Lung (tissue), 11 donors: ENCODE measurements at regions not wholly inside any gene's neighbourhood (a gene's known extent, or its start where the extent isn't known, plus 50 kb on each side); places are given as distances from the start of the nearest gene placed in this dataset.

Source experiments
- ATAC-seq: fragments of 200-7000 bp; cut with Tn5 transposase; one replicate; pipeline ENCODE4 v1.9.1; 2020; ENCODE audit warnings: moderate number of reproducible peaks; ENCODE audit not compliant: insufficient read depth, low FRiP score
- DNase-seq, 3 donors: peaks; one replicate each; pipeline ENCODE4 v3.0.0-alpha.2; 2013 to 2017
- H3K27ac ChIP-seq, 2 donors: one replicate each; pipeline ENCODE4 v1.5.1; 2013; ENCODE audit warnings: mild to moderate bottlenecking in 2 of 2, moderate library complexity in 2 of 2, control low read depth in 1 of 2, inconsistent platforms in 1 of 2, low read depth in 1 of 2, low read length in 1 of 2
- H3K27me3 ChIP-seq, 3 donors: one replicate each; pipeline ENCODE4 v1.5.1; 2013; ENCODE audit warnings: low read length in 2 of 3; ENCODE audit not compliant: control insufficient read depth in 3 of 3, insufficient read depth in 3 of 3
- H3K36me3 ChIP-seq, 4 donors: one replicate each; pipeline ENCODE4 v1.5.1; 2013; ENCODE audit warnings: low read length in 4 of 4, mild to moderate bottlenecking in 1 of 4, moderate library complexity in 1 of 4; ENCODE audit not compliant: control insufficient read depth in 4 of 4, insufficient read depth in 4 of 4
- H3K4me1 ChIP-seq, 5 donors: one replicate each; pipeline ENCODE4 v1.5.1; 2013; ENCODE audit warnings: low read length in 5 of 5, mild to moderate bottlenecking in 2 of 5, moderate library complexity in 1 of 5; ENCODE audit not compliant: control insufficient read depth in 5 of 5, insufficient read depth in 5 of 5
- H3K4me3 ChIP-seq: one replicate; pipeline ENCODE4 v1.5.1; 2013; ENCODE audit warnings: mild to moderate bottlenecking, control low read depth, moderate library complexity
- H3K9ac ChIP-seq, 2 donors: one replicate each; pipeline ENCODE4 v1.5.1; 2013; ENCODE audit warnings: low read length in 2 of 2, control low read depth in 1 of 2; ENCODE audit not compliant: insufficient read depth in 1 of 2
- H3K9me3 ChIP-seq, 4 donors: one replicate each; pipeline ENCODE4 v1.5.1; 2013; ENCODE audit warnings: low read length in 3 of 4, mild to moderate bottlenecking in 1 of 4, moderate library complexity in 1 of 4; ENCODE audit not compliant: control insufficient read depth in 4 of 4, insufficient read depth in 3 of 4
- WGBS, 2 donors: extraction: QIAGEN DNeasy Blood & Tissue Kit; methylation state at CpG; one replicate each; pipeline ENCODE4 v1.1.7; 2013; 5-methylcytosine and 5-hydroxymethylcytosine counted together
- TF ChIP-seq, protein P1 (sequence below): IDR thresholded peaks from 2 replicates; pipeline ENCODE4 v1.5.1; 2012; ENCODE audit warnings: mild to moderate bottlenecking; ENCODE audit errors: control extremely low read depth, extremely low read depth
- donor health status: control.
- donor health status: control.
- donor health status: Bipolar disorder and iron deficiency.
- donor health status: healthy.
- donor health status: DM: yes; HTN: yes; CAD: no.

DNA sequence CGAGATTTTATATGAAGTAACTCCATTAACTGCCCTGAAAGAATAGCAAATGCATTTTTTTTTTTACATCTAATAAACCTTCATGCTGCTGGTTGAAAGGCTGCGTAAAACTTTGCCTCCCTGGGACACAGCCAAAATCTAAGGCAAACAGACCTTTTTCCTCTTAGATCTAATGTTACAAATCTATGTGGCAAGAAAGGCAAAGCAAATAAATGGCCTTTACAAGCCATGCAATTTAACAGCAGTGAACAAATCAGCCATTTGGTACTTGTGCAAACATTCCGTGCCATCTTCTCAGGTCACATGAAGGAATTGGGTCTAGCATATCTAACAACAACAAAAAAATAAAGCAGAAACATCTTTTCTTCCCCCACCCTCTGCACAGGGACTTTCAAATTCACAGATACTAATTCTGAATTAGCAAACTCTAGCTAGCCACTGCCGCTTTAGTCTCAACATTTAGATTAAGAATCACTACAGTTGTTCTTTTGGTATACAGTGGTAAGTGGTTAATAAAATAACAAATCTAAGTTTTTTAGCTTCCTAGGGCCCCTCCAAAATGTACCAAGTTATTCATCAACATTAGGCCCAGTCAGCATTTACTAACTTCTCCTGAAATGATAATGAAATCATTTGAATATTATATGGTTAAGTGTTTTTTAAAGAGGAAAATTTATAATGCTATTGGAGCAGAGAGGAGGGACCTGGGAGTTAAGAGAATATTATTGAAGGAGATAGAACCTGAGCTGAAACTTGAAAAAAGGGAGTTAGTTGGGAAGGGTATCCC is 593.8 kb downstream of the SMARCA1 start:
- TF ChIP-seq, protein P1, sequence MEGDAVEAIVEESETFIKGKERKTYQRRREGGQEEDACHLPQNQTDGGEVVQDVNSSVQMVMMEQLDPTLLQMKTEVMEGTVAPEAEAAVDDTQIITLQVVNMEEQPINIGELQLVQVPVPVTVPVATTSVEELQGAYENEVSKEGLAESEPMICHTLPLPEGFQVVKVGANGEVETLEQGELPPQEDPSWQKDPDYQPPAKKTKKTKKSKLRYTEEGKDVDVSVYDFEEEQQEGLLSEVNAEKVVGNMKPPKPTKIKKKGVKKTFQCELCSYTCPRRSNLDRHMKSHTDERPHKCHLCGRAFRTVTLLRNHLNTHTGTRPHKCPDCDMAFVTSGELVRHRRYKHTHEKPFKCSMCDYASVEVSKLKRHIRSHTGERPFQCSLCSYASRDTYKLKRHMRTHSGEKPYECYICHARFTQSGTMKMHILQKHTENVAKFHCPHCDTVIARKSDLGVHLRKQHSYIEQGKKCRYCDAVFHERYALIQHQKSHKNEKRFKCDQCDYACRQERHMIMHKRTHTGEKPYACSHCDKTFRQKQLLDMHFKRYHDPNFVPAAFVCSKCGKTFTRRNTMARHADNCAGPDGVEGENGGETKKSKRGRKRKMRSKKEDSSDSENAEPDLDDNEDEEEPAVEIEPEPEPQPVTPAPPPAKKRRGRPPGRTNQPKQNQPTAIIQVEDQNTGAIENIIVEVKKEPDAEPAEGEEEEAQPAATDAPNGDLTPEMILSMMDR, result no peak
- WGBS, 2 donors, result 67 to 84% methylated on average over 4 of the region's 4 CpGs
- H3K4me1 ChIP-seq, result no peaks in the 10 kb centered on the region
- ATAC-seq (no peak), DNase-seq (peak in 2 of 3 donors; percentile 10 to 53)
- H3K27me3 ChIP-seq, result no peaks in the 10 kb centered on the region
- no peak overlapping the region for H3K9ac ChIP-seq
- H3K9me3 ChIP-seq, result no peaks in the 10 kb centered on the region
- H3K27ac ChIP-seq, result no peak overlapping the region
- no peaks in the 10 kb centered on the region for H3K36me3 ChIP-seq
- H3K4me3 ChIP-seq, result no peak overlapping the region

DNA sequence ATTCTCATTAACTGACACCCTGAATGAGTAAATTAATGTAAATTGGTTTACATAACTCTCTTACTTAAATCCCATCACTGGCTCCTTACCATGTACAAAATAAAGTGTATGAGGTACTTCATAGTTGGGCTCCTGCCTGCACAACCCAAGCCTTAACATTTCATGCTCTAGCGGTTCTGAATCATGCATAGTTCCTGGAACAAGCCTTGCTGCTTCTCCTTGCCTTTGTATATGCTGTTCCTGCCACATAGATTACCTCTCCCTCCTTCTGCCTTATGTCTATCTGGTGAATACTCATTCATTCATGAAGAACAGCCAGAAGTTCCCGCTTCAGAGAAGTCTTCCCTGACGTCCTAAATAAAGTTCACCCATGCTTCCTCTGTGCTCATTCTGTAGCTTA is 594.7 kb downstream of the SMARCA1 start:
- Histone ChIP-seq H3K27me3 (no peaks in the 10 kb centered on the region), H3K4me3 (no peak overlapping the region), H3K9ac (no peak overlapping the region), H3K27ac (no peak overlapping the region), H3K36me3 (no peaks in the 10 kb centered on the region), H3K9me3 (no peaks in the 10 kb centered on the region), H3K4me1 (no peaks in the 10 kb centered on the region)
- ATAC-seq (no peak), DNase-seq (no peak)
- 26 to 66% methylated on average over 2 to 3 of the region's 3 CpGs for WGBS, 2 donors
- TF ChIP-seq, protein P1, result no peak

DNA sequence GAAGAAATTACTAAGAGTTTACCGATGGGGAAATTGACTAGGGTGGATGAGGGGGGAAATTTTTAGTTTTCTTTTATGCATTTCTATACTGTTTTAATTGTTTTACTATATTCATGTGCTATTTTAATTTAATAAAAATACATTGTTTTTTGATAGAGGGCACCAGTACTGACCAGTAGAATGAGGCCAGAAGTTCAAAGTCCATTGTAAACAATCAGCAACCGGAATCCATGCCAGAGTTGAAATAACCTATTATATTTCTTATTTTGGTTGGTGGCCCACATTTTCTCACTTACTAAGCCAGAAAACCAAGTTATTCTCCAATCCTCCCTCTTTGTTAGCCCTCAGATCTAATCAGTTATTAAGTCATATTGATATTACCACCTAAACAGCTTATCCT is 595.9 kb downstream of the SMARCA1 start:
- H3K27ac ChIP-seq, result no peak overlapping the region
- WGBS, 2 donors, result 93 to 94% methylated on average over 2 of the region's 2 CpGs
- DNase-seq (no peak), ATAC-seq (no peak)
- no peaks in the 10 kb centered on the region for H3K27me3 ChIP-seq
- H3K4me3 ChIP-seq, result no peak overlapping the region
- TF ChIP-seq, protein P1, result no peak
- H3K36me3 ChIP-seq, result no peaks in the 10 kb centered on the region
- H3K4me1 ChIP-seq, result no peaks in the 10 kb centered on the region
- H3K9me3 ChIP-seq, result no peaks in the 10 kb centered on the region
- H3K9ac ChIP-seq, result no peak overlapping the region

DNA sequence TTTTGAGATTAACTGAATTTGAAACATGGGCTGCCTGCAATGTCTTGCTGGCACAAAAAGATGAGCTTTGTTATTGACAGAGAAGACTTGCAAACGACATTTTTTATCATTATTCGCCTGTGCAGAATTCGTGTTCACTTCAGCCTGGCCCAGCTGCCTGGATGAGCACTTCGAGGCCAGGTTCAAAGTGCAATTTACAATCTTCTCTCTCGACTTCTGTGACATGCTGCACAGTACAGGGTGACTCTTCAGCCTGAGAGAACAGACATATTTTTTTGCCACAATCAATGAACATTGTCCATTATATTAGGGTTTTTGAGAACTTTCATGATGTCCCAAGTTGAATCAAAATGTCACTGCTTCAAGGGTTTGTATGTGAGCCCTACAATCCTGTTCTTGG is 616.5 kb downstream of the SMARCA1 start:
- Histone ChIP-seq H3K4me1 (no peaks in the 10 kb centered on the region), H3K27me3 (no peaks in the 10 kb centered on the region), H3K36me3 (no peaks in the 10 kb centered on the region), H3K9ac (no peak overlapping the region), H3K4me3 (no peak overlapping the region), H3K27ac (no peak overlapping the region), H3K9me3 (peaks cover 0 to 1% (median 0%) of the 10 kb centered on the region in 4 donors)
- no peak for DNase-seq
- no peak for ATAC-seq
- 57 to 83% methylated on average over 5 of the region's 5 CpGs for WGBS, 2 donors
- TF ChIP-seq, protein P1, result no peak
